ENCODE measurements at regions not wholly inside any gene's neighbourhood (a gene's known extent, or its start where the extent isn't known, plus 50 kb on each side); places are given as distances from the start of the nearest gene placed in this dataset.

DNA sequence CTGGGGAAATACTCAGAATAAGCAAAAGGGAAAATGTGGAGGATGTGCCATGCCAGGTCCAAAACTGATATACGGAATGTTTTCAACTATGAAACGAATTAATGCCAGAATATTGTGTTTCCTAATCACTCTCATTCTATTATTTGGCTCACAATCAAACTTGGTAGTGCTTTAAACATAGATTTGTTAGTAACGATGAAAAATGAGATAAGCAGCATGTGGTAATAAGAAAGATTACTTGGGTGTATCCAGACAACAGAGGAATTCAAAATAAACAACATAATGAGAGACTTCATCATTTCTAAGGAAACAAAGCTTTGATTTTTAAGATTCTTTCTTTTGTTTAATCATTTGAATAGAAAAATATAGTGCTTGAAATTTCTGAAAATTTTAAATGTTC lies 237.3 kb downstream of the TACR3 start:
- DNase-seq (ENCODE audit: extremely low read depth in 1 of 4, low spot score in 3 of 4) (no peak), FAIRE-seq (no peak), ATAC-seq (no peak)
- TF ChIP-seq ZNF561 (CRISPR knock-in tag; conservative IDR thresholded peaks at IDR 0.05) (no peak), ESRRA (IDR thresholded peaks at IDR 0.05; ENCODE audit: borderline replicate concordance, low read depth) (no peak), TEAD1 (CRISPR knock-in tag; IDR thresholded peaks at IDR 0.05) (no peak), BACH1 (tag; IDR thresholded peaks at IDR 0.05) (no peak), SRSF9 (IDR thresholded peaks at IDR 0.05; ENCODE audit: borderline replicate concordance, low read depth, low read length) (no peak)
- TF ChIP-seq, protein P1, sequence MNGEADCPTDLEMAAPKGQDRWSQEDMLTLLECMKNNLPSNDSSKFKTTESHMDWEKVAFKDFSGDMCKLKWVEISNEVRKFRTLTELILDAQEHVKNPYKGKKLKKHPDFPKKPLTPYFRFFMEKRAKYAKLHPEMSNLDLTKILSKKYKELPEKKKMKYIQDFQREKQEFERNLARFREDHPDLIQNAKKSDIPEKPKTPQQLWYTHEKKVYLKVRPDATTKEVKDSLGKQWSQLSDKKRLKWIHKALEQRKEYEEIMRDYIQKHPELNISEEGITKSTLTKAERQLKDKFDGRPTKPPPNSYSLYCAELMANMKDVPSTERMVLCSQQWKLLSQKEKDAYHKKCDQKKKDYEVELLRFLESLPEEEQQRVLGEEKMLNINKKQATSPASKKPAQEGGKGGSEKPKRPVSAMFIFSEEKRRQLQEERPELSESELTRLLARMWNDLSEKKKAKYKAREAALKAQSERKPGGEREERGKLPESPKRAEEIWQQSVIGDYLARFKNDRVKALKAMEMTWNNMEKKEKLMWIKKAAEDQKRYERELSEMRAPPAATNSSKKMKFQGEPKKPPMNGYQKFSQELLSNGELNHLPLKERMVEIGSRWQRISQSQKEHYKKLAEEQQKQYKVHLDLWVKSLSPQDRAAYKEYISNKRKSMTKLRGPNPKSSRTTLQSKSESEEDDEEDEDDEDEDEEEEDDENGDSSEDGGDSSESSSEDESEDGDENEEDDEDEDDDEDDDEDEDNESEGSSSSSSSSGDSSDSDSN (IDR thresholded peaks at IDR 0.05; ENCODE audit: borderline replicate concordance in 1 of 2, low read depth in 2 of 2, low read length in 2 of 2) = no peak
- TF ChIP-seq, protein P2, sequence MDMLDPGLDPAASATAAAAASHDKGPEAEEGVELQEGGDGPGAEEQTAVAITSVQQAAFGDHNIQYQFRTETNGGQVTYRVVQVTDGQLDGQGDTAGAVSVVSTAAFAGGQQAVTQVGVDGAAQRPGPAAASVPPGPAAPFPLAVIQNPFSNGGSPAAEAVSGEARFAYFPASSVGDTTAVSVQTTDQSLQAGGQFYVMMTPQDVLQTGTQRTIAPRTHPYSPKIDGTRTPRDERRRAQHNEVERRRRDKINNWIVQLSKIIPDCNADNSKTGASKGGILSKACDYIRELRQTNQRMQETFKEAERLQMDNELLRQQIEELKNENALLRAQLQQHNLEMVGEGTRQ (CRISPR knock-in tag; IDR thresholded peaks at IDR 0.05) = no peak
- TF ChIP-seq, protein P3, sequence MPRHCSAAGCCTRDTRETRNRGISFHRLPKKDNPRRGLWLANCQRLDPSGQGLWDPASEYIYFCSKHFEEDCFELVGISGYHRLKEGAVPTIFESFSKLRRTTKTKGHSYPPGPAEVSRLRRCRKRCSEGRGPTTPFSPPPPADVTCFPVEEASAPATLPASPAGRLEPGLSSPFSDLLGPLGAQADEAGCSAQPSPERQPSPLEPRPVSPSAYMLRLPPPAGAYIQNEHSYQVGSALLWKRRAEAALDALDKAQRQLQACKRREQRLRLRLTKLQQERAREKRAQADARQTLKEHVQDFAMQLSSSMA (CRISPR knock-in tag; IDR thresholded peaks at IDR 0.05) = no peak
- no peaks in the 10 kb centered on the region for H3K36me3 ChIP-seq (ENCODE audit: control insufficient read depth, insufficient read depth, low read length)
- 2% methylated on average over 3 of the region's 3 CpGs for WGBS (ENCODE audit: insufficient coverage, low coverage, missing lambda C conversion rate)
- no peaks in the 10 kb centered on the region for H4K20me1 ChIP-seq (replicated peaks; ENCODE audit: control insufficient read depth, insufficient read depth, low read length)
- intact Hi-C loops (cut with micrococcal nuclease) (no loop called here), in situ Hi-C loops (cut with MboI) (no loop called here)
- H3K9me1 ChIP-seq (ENCODE audit: control insufficient read depth, insufficient read depth, low read length) = no peaks in the 10 kb centered on the region
- no peak overlapping the region for H3K9ac ChIP-seq (ENCODE audit: insufficient read depth in 1 of 2, low read depth in 2 of 2, low read length in 2 of 2)
- H3K27ac ChIP-seq (ENCODE audit: extremely low read depth, low read depth, low read length) = no peak overlapping the region
- no peaks in the 10 kb centered on the region for H3K79me2 ChIP-seq (ENCODE audit: control insufficient read depth, insufficient read depth, low read length)
- no peak overlapping the region for H3K4me3 ChIP-seq
- no TSS peak for BruUV-seq (replicated peaks)
- POLR2A ChIA-PET = no interaction called here
- no peaks in the 10 kb centered on the region for H3K27me3 ChIP-seq (ENCODE audit: control insufficient read depth in 2 of 2, insufficient read depth in 2 of 2, low read length in 2 of 2)
- CTCF ChIA-PET (ENCODE audit: low intra/inter-chr PET ratio) = no interaction called here
- H3K9me3 ChIP-seq (replicated peaks; ENCODE audit: control insufficient read depth, insufficient read depth, low read depth, low read length) = no peaks in the 10 kb centered on the region
- no peaks in the 10 kb centered on the region for H3K4me1 ChIP-seq (replicated peaks in 1 of 2; ENCODE audit: control insufficient read depth in 2 of 2, insufficient read depth in 2 of 2, low read length in 2 of 2)
- H3K4me2 ChIP-seq (ENCODE audit: insufficient read depth, low read length) = no peak overlapping the region
- no peak overlapping the region for H2AFZ ChIP-seq (ENCODE audit: low read depth, low read length)

Data from K562 (cell line).